ENCODE measurements at regions not wholly inside any gene's neighbourhood (a gene's known extent, or its start where the extent isn't known, plus 50 kb on each side); places are given as distances from the start of the nearest gene placed in this dataset.
"Not testable (repeated sequence)": the region's sequence is repeated elsewhere in the genome, so short reads cannot be mapped to it uniquely, and the experiment has no call there.

- not testable (repeated sequence) for H3K79me2 ChIP-seq (ENCODE audit: control insufficient read depth, insufficient read depth, low read length, poor library complexity); H4K91ac ChIP-seq (ENCODE audit: low read depth, low read length); H2AFZ ChIP-seq (ENCODE audit: insufficient read depth, low read length, poor library complexity); H3K27me3 ChIP-seq (ENCODE audit: insufficient read depth, low read length); H3K4me3 ChIP-seq (ENCODE audit: low read depth, low read length); H3K14ac ChIP-seq (ENCODE audit: low read length); H3K27ac ChIP-seq (ENCODE audit: low read depth, low read length); H2BK5ac ChIP-seq (ENCODE audit: low read depth, low read length, poor library complexity); H4K8ac ChIP-seq (ENCODE audit: low read depth, low read length); DNase-seq; H3K36me3 ChIP-seq (ENCODE audit: control insufficient read depth in 1 of 2, insufficient read depth in 2 of 2, low read length in 2 of 2); H3K9me3 ChIP-seq (ENCODE audit: insufficient read depth, low read depth, low read length); H2AK5ac ChIP-seq (ENCODE audit: low read length); H3K9ac ChIP-seq (ENCODE audit: low read length); H3K4ac ChIP-seq (ENCODE audit: low read depth, low read length); H3K79me1 ChIP-seq (ENCODE audit: low read length); H3K23ac ChIP-seq (ENCODE audit: low read length); H4K12ac ChIP-seq (ENCODE audit: low read depth, low read length); H3K4me1 ChIP-seq (ENCODE audit: control insufficient read depth in 1 of 2, insufficient read depth in 2 of 2, low read length in 2 of 2); H3K18ac ChIP-seq (ENCODE audit: low read length); H2BK120ac ChIP-seq (ENCODE audit: insufficient read depth, low read length, poor library complexity); H3K4me2 ChIP-seq (ENCODE audit: low read length); H2BK12ac ChIP-seq (ENCODE audit: low read length)
- WGBS (ENCODE audit: extremely low coverage, insufficient coverage, insufficient read length), result no CpG with 5 or more reads among the region's 3 CpGs
These were observed 361.1 kb downstream of the SRGAP2C start for GRCh38 chr1:121545899-121546298.

GRCh38 chr1:121546830-121547591, 362.2 kb downstream of the SRGAP2C start:
- H3K9me3 ChIP-seq (ENCODE audit: insufficient read depth, low read depth, low read length), result no peaks in the 10 kb centered on the region
- H3K79me1 ChIP-seq (ENCODE audit: low read length), result no peaks in the 10 kb centered on the region
- H3K9ac ChIP-seq (ENCODE audit: low read length), result no peak overlapping the region
- no peak overlapping the region for H3K23ac ChIP-seq (ENCODE audit: low read length)
- DNase-seq, result no peak
- H3K4ac ChIP-seq (ENCODE audit: low read depth, low read length), result no peak overlapping the region
- no peak overlapping the region for H4K91ac ChIP-seq (ENCODE audit: low read depth, low read length)
- H2BK5ac ChIP-seq (ENCODE audit: low read depth, low read length, poor library complexity), result no peak overlapping the region
- no peak overlapping the region for H2BK120ac ChIP-seq (ENCODE audit: insufficient read depth, low read length, poor library complexity)
- H3K27ac ChIP-seq (ENCODE audit: low read depth, low read length), result no peak overlapping the region
- WGBS (ENCODE audit: extremely low coverage, insufficient coverage, insufficient read length), result no CpG with 5 or more reads among the region's 3 CpGs
- no peak overlapping the region for H3K4me2 ChIP-seq (ENCODE audit: low read length)
- H4K12ac ChIP-seq (ENCODE audit: low read depth, low read length), result no peak overlapping the region
- H2BK12ac ChIP-seq (ENCODE audit: low read length), result no peak overlapping the region
- no peak overlapping the region for H3K18ac ChIP-seq (ENCODE audit: low read length)
- no peaks in the 10 kb centered on the region for H3K79me2 ChIP-seq (ENCODE audit: control insufficient read depth, insufficient read depth, low read length, poor library complexity)
- H4K8ac ChIP-seq (ENCODE audit: low read depth, low read length), result no peak overlapping the region
- no peak overlapping the region for H3K14ac ChIP-seq (ENCODE audit: low read length)
- H3K4me1 ChIP-seq (ENCODE audit: control insufficient read depth in 1 of 2, insufficient read depth in 2 of 2, low read length in 2 of 2), result no peaks in the 10 kb centered on the region
- no peaks in the 10 kb centered on the region for H3K36me3 ChIP-seq (ENCODE audit: control insufficient read depth in 1 of 2, insufficient read depth in 2 of 2, low read length in 2 of 2)
- no peaks in the 10 kb centered on the region for H3K27me3 ChIP-seq (ENCODE audit: insufficient read depth, low read length)
- H2AK5ac ChIP-seq (ENCODE audit: low read length), result no peak overlapping the region
- no peak overlapping the region for H3K4me3 ChIP-seq (ENCODE audit: low read depth, low read length)
- no peak overlapping the region for H2AFZ ChIP-seq (ENCODE audit: insufficient read depth, low read length, poor library complexity)

- H3K14ac ChIP-seq (ENCODE audit: low read length); H2BK12ac ChIP-seq (ENCODE audit: low read length); H3K79me2 ChIP-seq (ENCODE audit: control insufficient read depth, insufficient read depth, low read length, poor library complexity); H4K12ac ChIP-seq (ENCODE audit: low read depth, low read length); H3K36me3 ChIP-seq (ENCODE audit: control insufficient read depth in 1 of 2, insufficient read depth in 2 of 2, low read length in 2 of 2); DNase-seq; H3K23ac ChIP-seq (ENCODE audit: low read length); H2AFZ ChIP-seq (ENCODE audit: insufficient read depth, low read length, poor library complexity); H3K4ac ChIP-seq (ENCODE audit: low read depth, low read length); H3K18ac ChIP-seq (ENCODE audit: low read length); H4K91ac ChIP-seq (ENCODE audit: low read depth, low read length); H3K9me3 ChIP-seq (ENCODE audit: insufficient read depth, low read depth, low read length); H3K79me1 ChIP-seq (ENCODE audit: low read length); H4K8ac ChIP-seq (ENCODE audit: low read depth, low read length); H3K4me2 ChIP-seq (ENCODE audit: low read length); H2BK120ac ChIP-seq (ENCODE audit: insufficient read depth, low read length, poor library complexity); H3K4me3 ChIP-seq (ENCODE audit: low read depth, low read length); H2AK5ac ChIP-seq (ENCODE audit: low read length); H3K27me3 ChIP-seq (ENCODE audit: insufficient read depth, low read length); H3K27ac ChIP-seq (ENCODE audit: low read depth, low read length); H3K4me1 ChIP-seq (ENCODE audit: control insufficient read depth in 1 of 2, insufficient read depth in 2 of 2, low read length in 2 of 2); H2BK5ac ChIP-seq (ENCODE audit: low read depth, low read length, poor library complexity); H3K9ac ChIP-seq (ENCODE audit: low read length): not testable (repeated sequence)
- WGBS (ENCODE audit: extremely low coverage, insufficient coverage, insufficient read length), result no CpG with 5 or more reads among the region's 2 CpGs
These were observed 363.0 kb downstream of the SRGAP2C start for GRCh38 chr1:121547726-121548125.

GRCh38 chr1:121550817-121551216, 366.0 kb downstream of the SRGAP2C start:
- H2BK120ac ChIP-seq (ENCODE audit: insufficient read depth, low read length, poor library complexity), result not testable (repeated sequence)
- no CpG with 5 or more reads among the region's 3 CpGs for WGBS (ENCODE audit: extremely low coverage, insufficient coverage, insufficient read length)

More at GRCh38 chr1:121550817-121551216, 366.0 kb downstream of the SRGAP2C start:
- H4K12ac ChIP-seq (ENCODE audit: low read depth, low read length); H2BK5ac ChIP-seq (ENCODE audit: low read depth, low read length, poor library complexity); H2BK12ac ChIP-seq (ENCODE audit: low read length); H3K23ac ChIP-seq (ENCODE audit: low read length); H3K27me3 ChIP-seq (ENCODE audit: insufficient read depth, low read length); H3K36me3 ChIP-seq (ENCODE audit: control insufficient read depth in 1 of 2, insufficient read depth in 2 of 2, low read length in 2 of 2); H3K9ac ChIP-seq (ENCODE audit: low read length); H3K27ac ChIP-seq (ENCODE audit: low read depth, low read length); H4K91ac ChIP-seq (ENCODE audit: low read depth, low read length); H4K8ac ChIP-seq (ENCODE audit: low read depth, low read length); H3K4me3 ChIP-seq (ENCODE audit: low read depth, low read length); H3K79me2 ChIP-seq (ENCODE audit: control insufficient read depth, insufficient read depth, low read length, poor library complexity); H2AFZ ChIP-seq (ENCODE audit: insufficient read depth, low read length, poor library complexity); H3K14ac ChIP-seq (ENCODE audit: low read length); H2AK5ac ChIP-seq (ENCODE audit: low read length); H3K4ac ChIP-seq (ENCODE audit: low read depth, low read length); H3K4me2 ChIP-seq (ENCODE audit: low read length); H3K79me1 ChIP-seq (ENCODE audit: low read length); DNase-seq; H3K18ac ChIP-seq (ENCODE audit: low read length); H3K4me1 ChIP-seq (ENCODE audit: control insufficient read depth in 1 of 2, insufficient read depth in 2 of 2, low read length in 2 of 2); H3K9me3 ChIP-seq (ENCODE audit: insufficient read depth, low read depth, low read length): not testable (repeated sequence)

All from trophoblast cell (in vitro differentiated cells and primary cell).